ENCODE measurements at regions not wholly inside any gene's neighbourhood (a gene's known extent, or its start where the extent isn't known, plus 50 kb on each side); places are given as distances from the start of the nearest gene placed in this dataset.
"Not testable (repeated sequence)": the region's sequence is repeated elsewhere in the genome, so short reads cannot be mapped to it uniquely, and the experiment has no call there.

GRCh38 chr4:36601864-36602495, 320.6 kb downstream of the DTHD1 start:
- no peak for TF ChIP-seq CTCF (conservative IDR thresholded peaks at IDR 0.05; ENCODE audit: control insufficient read depth, insufficient read depth, low read depth, low read length)
- H3K4me3 ChIP-seq (ENCODE audit: control insufficient read depth, low read depth, low read length): no peak overlapping the region
- DNase-seq (ENCODE audit: low read depth): no peak

- H3K4me3 ChIP-seq (ENCODE audit: control insufficient read depth, low read depth, low read length): no peak overlapping the region
- no peak for DNase-seq (ENCODE audit: low read depth)
- TF ChIP-seq CTCF (conservative IDR thresholded peaks at IDR 0.05; ENCODE audit: control insufficient read depth, insufficient read depth, low read depth, low read length): no peak
Measured at GRCh38 chr4:36609661-36610060, 328.2 kb downstream of the DTHD1 start.

- no peak for DNase-seq (ENCODE audit: low read depth)
Measured at GRCh38 chr4:36610628-36611027, 329.2 kb downstream of the DTHD1 start.

GRCh38 chr4:36613142-36613541, 331.7 kb downstream of the DTHD1 start:
- not testable (repeated sequence) for H3K4me3 ChIP-seq (ENCODE audit: control insufficient read depth, low read depth, low read length); DNase-seq (ENCODE audit: low read depth)

More at GRCh38 chr4:36610628-36611027, 329.2 kb downstream of the DTHD1 start:
- no peak for TF ChIP-seq CTCF (conservative IDR thresholded peaks at IDR 0.05; ENCODE audit: control insufficient read depth, insufficient read depth, low read depth, low read length)
- no peak overlapping the region for H3K4me3 ChIP-seq (ENCODE audit: control insufficient read depth, low read depth, low read length)

- no peak for TF ChIP-seq CTCF (conservative IDR thresholded peaks at IDR 0.05; ENCODE audit: control insufficient read depth, insufficient read depth, low read depth, low read length)
- no peak overlapping the region for H3K4me3 ChIP-seq (ENCODE audit: control insufficient read depth, low read depth, low read length)
- no peak for DNase-seq (ENCODE audit: low read depth)
Measured at GRCh38 chr4:36614011-36614410, 332.6 kb downstream of the DTHD1 start.

GRCh38 chr4:36618102-36618501, 336.7 kb downstream of the DTHD1 start:
- no peak for DNase-seq (ENCODE audit: low read depth)
- no peak overlapping the region for H3K4me3 ChIP-seq (ENCODE audit: control insufficient read depth, low read depth, low read length)
- TF ChIP-seq CTCF (conservative IDR thresholded peaks at IDR 0.05; ENCODE audit: control insufficient read depth, insufficient read depth, low read depth, low read length): no peak

GRCh38 chr4:36624030-36624429, 342.6 kb downstream of the DTHD1 start:
- H3K4me3 ChIP-seq (ENCODE audit: control insufficient read depth, low read depth, low read length): no peak overlapping the region
- no peak for DNase-seq (ENCODE audit: low read depth)
- no peak for TF ChIP-seq CTCF (conservative IDR thresholded peaks at IDR 0.05; ENCODE audit: control insufficient read depth, insufficient read depth, low read depth, low read length)
